Activated B cell treated with CpG ODN at 0.5 μM for 24 hours (primary cell): ENCODE measurements at regions not wholly inside any gene's neighbourhood (a gene's known extent, or its start where the extent isn't known, plus 50 kb on each side); places are given as distances from the start of the nearest gene placed in this dataset.

ENCODE experiments used
- ATAC-seq: fragments of 200-7000 bp; cut with Tn5 transposase; one replicate; pipeline ENCODE4 v1.10.0; 2021; ENCODE audit warnings: low read depth, mild to moderate bottlenecking, moderate library complexity
- CTCF ChIA-PET: fragments of 350-600 bp; sonication (Branson Sonifier 250); formaldehyde crosslinking; loops from one replicate; lab custom pipeline; 2021; ENCODE audit warnings: antibody characterized with exemption; lab: Charles Lee
- POLR2A ChIA-PET: fragments of 350-600 bp; sonication (Branson Sonifier 250); formaldehyde crosslinking; loops from one replicate; lab custom pipeline; 2021; ENCODE audit warnings: antibody characterized with exemption; lab: Charles Lee
- DNase-seq: peaks from one replicate; pipeline ENCODE4 v3.0.0; 2022
- H3K27ac Mint-ChIP-seq: one replicate; pipeline ENCODE4 v1.8.0; 2020; ENCODE audit warnings: mixed read lengths
- H3K27me3 Mint-ChIP-seq: one replicate; pipeline ENCODE4 v1.8.0; 2021; ENCODE audit warnings: mixed read lengths
- H3K36me3 Mint-ChIP-seq: one replicate; pipeline ENCODE4 v1.8.0; 2021; ENCODE audit warnings: low read depth, mixed read lengths
- H3K4me1 Mint-ChIP-seq: one replicate; pipeline ENCODE4 v1.8.0; 2021; ENCODE audit warnings: mixed read lengths
- H3K4me3 Mint-ChIP-seq: one replicate; pipeline ENCODE4 v1.8.0; 2020; ENCODE audit warnings: mild to moderate bottlenecking, mixed read lengths
- H3K9me3 Mint-ChIP-seq: one replicate; pipeline ENCODE4 v1.8.0; 2020; ENCODE audit warnings: mixed read lengths
- CTCF ChIP-seq: fragments of 200-600 bp; IDR thresholded peaks from one replicate; pipeline ENCODE4 v1.8.0; 2022; ENCODE audit warnings: antibody characterized with exemption, mild to moderate bottlenecking
- intact Hi-C: fragments of 100-400 bp; cut with micrococcal nuclease; formaldehyde crosslinking; loops from one replicate; pipeline ENCODE4 v1.15.1; 2024

DNA sequence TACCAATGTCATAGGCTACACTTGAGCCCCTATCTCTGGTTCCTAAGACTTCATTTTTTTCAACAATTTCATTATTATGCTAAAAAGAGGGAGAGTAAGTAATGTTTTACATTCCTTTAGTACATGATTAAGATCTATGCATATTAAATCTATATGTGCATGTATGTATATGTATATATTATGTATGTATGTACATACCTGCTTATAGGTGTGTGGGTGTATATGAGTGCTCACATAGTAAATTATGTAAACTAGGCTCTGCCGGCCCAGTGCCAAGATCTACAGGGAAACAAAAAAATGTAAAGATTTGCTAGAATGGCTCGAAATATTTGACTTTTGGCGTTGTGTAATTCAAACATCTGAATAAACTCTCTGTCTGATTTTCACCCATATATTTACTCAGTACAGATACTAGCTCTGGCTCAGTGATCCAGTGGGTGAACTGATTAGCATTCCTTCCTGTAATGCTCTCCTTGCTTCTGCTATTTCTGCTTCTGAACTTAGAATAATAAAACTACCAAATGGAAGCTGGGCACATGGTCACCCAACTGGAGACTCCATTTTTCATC, 113.1 kb upstream of the FGGY start:
- no peak for ATAC-seq
- intact Hi-C loops = no loop called here
- no peak overlapping the region for H3K27ac Mint-ChIP-seq

DNA sequence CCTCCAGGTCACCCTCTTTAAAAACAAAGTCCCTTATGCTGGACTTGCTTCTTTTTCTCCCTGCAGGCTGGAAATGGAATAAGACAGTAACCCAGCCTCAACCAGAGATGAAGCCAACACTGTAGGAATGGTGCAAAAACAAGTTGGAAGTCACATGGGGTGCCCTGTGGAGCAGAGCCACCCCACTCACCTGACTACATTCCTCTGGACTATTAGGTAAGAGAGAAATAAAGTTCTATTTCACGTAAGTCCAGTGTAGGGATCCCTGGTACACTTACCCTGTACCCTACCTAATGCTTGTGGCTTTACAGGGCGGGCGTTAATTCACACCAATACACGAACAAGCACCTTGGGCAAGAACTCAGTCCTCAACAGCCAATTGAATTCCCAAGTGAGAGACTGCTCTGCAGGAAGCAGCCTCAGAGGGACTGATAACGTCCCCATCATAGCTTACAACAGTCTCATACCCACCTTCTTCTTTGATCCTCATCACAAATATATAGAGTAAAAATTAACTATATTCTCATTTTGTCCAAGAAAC, 112.5 kb upstream of the FGGY start:
- ATAC-seq (no peak), DNase-seq (no peak)
- H3K4me3 Mint-ChIP-seq = no peak overlapping the region
- H3K27ac Mint-ChIP-seq = no peak overlapping the region
- intact Hi-C loops = no loop called here
- CTCF ChIA-PET = no interaction called here
- no peaks in the 10 kb centered on the region for H3K36me3 Mint-ChIP-seq
- peaks cover 5% of the 10 kb centered on the region for H3K4me1 Mint-ChIP-seq
- H3K9me3 Mint-ChIP-seq = no peaks in the 10 kb centered on the region
- POLR2A ChIA-PET = no interaction called here
- H3K27me3 Mint-ChIP-seq = no peaks in the 10 kb centered on the region
- no peak for TF ChIP-seq CTCF

More for the DNA sequence above, 113.1 kb upstream of the FGGY start:
- CTCF ChIA-PET = no interaction called here
- H3K4me1 Mint-ChIP-seq = peaks cover 5% of the 10 kb centered on the region
- no peaks in the 10 kb centered on the region for H3K36me3 Mint-ChIP-seq
- TF ChIP-seq CTCF = no peak
- DNase-seq = no peak
- H3K27me3 Mint-ChIP-seq = no peaks in the 10 kb centered on the region
- POLR2A ChIA-PET = no interaction called here
- H3K4me3 Mint-ChIP-seq = no peak overlapping the region
- no peaks in the 10 kb centered on the region for H3K9me3 Mint-ChIP-seq

DNA sequence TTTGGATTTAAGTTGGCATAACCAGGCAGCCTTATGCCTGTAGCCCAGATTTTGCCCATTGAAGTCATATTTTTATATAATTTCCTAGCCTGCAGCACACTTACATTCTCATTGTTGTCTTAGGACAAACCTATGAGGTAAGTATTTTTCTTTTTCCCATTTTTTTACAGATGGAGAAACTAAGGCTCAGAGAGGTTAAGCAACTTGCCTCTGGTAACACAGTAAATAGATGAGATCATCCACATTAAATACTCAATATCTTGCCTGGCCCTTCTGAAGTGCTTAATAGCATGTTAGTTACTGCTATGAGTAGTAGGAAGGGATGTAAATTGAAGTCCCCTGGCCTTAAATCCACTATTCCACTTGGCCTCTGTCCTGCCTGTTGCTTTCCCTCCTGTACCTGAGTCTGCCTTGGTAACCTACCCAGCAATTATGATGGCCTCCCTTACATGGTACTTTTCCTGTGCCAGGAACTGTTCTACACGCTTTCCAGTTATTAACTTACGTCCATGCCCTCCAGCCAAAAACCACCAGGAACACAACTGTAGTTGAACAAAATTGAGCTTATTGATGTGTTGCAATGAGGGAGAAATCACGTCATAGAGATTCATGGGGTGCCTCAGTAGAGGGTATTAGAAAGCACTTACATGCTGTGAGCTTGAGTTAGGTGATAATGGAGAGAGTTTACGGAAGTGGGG, 111.6 kb upstream of the FGGY start:
- ChIA-PET POLR2A (no interaction called here), CTCF (no interaction called here)
- TF ChIP-seq CTCF = no peak
- Mint-ChIP-seq H3K36me3 (no peaks in the 10 kb centered on the region), H3K4me3 (no peak overlapping the region), H3K9me3 (no peaks in the 10 kb centered on the region), H3K27me3 (no peaks in the 10 kb centered on the region), H3K27ac (no peak overlapping the region), H3K4me1 (peaks cover 5% of the 10 kb centered on the region)
- intact Hi-C loops = no loop called here
- DNase-seq (no peak), ATAC-seq (no peak)

GRCh38 chr1:59186656-59187055, 110.2 kb upstream of the FGGY start:
- Mint-ChIP-seq H3K4me1 (peaks cover 5% of the 10 kb centered on the region), H3K27me3 (no peaks in the 10 kb centered on the region), H3K4me3 (no peak overlapping the region), H3K27ac (no peak overlapping the region), H3K9me3 (no peaks in the 10 kb centered on the region), H3K36me3 (no peaks in the 10 kb centered on the region)
- no peak for TF ChIP-seq CTCF
- intact Hi-C loops = no loop called here
- POLR2A ChIA-PET = interaction anchor here (0.6 kb wide), 1 partner anchor 302 kb away, joined by 3 read pairs; no protein-coding TSS in a partner anchor
- ATAC-seq (no peak), DNase-seq (no peak)
- CTCF ChIA-PET = no interaction called here

DNA sequence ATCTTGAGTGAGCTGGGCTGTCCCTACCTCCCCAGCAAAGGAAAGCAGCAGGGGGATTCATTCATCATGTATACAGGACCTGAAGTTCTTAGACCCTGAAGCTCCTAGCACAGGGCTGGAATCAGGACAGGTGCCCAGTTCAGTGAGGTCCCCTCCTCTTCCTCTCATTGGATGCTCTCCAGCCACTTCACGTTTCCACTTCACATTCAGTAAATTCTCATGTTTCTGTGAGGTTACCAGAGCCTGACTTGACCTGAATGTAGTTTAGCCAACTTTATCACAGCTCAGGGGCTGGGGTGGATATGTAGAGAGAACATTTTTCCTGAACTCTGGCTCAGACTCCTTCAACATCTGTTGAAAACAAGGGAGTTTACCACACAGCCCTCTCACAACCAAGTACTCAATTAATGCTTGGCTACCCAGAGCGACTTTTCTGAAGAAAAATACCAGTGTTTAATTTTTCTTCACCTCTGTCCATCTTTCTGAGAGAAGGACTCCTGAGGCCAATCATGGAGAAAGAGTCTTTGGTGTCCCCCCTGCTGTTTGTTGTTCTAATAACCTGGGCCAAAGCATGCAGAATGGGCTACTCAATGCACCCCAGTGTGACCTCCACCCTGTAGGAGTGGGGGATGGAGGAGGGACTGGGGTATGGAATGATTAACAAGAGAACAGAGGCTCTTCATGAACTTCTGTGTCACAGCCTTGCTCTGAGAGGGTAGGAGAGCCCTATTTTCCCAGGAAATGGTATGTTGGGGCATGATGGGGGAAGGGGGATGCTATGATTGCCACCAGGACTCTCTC, 108.3 kb upstream of the FGGY start:
- no peak for TF ChIP-seq CTCF

More for the DNA sequence above, 108.3 kb upstream of the FGGY start:
- ATAC-seq (no peak), DNase-seq (no peak)
- H3K4me1 Mint-ChIP-seq = peaks cover 5% of the 10 kb centered on the region
- POLR2A ChIA-PET = no interaction called here
- H3K4me3 Mint-ChIP-seq = no peak overlapping the region
- H3K36me3 Mint-ChIP-seq = no peaks in the 10 kb centered on the region
- CTCF ChIA-PET = no interaction called here
- no peaks in the 10 kb centered on the region for H3K9me3 Mint-ChIP-seq
- intact Hi-C loops = no loop called here
- no peaks in the 10 kb centered on the region for H3K27me3 Mint-ChIP-seq
- no peak overlapping the region for H3K27ac Mint-ChIP-seq
